ENCODE measurements at regions not wholly inside any gene's neighbourhood (a gene's known extent, or its start where the extent isn't known, plus 50 kb on each side); places are given as distances from the start of the nearest gene placed in this dataset.

- 67% methylated on average over 2 of the region's 2 CpGs for WGBS
- H2BK5ac ChIP-seq (ENCODE audit: low read depth, low read length, poor library complexity, severe bottlenecking) = no peak overlapping the region
- DNase-seq = no peak
Measured at GRCh38 chr2:155062250-155062921, 363.9 kb downstream of the KCNJ3 start.

GRCh38 chr2:155060896-155061295, 362.4 kb downstream of the KCNJ3 start:
- H3K9ac ChIP-seq (ENCODE audit: low read length) = no peak overlapping the region
- no peak overlapping the region for H2AFZ ChIP-seq (ENCODE audit: low read depth, low read length)
- no peak overlapping the region for H2AK5ac ChIP-seq (ENCODE audit: low read length, severe bottlenecking)
- H3K4ac ChIP-seq (ENCODE audit: low read depth in 1 of 2, low read length in 2 of 2) = no peak overlapping the region
- H3K14ac ChIP-seq (ENCODE audit: low read length in 2 of 2) = no peak overlapping the region
- no peak overlapping the region for H2BK5ac ChIP-seq (ENCODE audit: low read depth, low read length, poor library complexity, severe bottlenecking)
- no peak for DNase-seq
- H2BK12ac ChIP-seq (ENCODE audit: low read length in 2 of 2) = no peak overlapping the region
- no peak overlapping the region for H2BK120ac ChIP-seq (ENCODE audit: low read depth, low read length)
- H3K9me3 ChIP-seq (ENCODE audit: control insufficient read depth, low read length) = peaks cover 21% of the 10 kb centered on the region
- H3K27ac ChIP-seq (ENCODE audit: low read length, poor library complexity, severe bottlenecking) = no peak overlapping the region
- no peaks in the 10 kb centered on the region for H3K4me1 ChIP-seq (ENCODE audit: control insufficient read depth, insufficient read depth, low read depth, low read length)
- no peaks in the 10 kb centered on the region for H3K27me3 ChIP-seq (ENCODE audit: control insufficient read depth in 1 of 2, insufficient read depth in 1 of 2, low read length in 2 of 2)
- WGBS = 61% methylated on average over 1 of the region's 1 CpG
- no peak overlapping the region for H2BK15ac ChIP-seq (ENCODE audit: low read depth, poor library complexity, severe bottlenecking)
- H4K91ac ChIP-seq (ENCODE audit: low read length) = no peak overlapping the region
- no peaks in the 10 kb centered on the region for H3K36me3 ChIP-seq (ENCODE audit: control insufficient read depth in 1 of 2, insufficient read depth in 2 of 2, low read depth in 1 of 2, low read length in 2 of 2)
- H3K4me2 ChIP-seq (ENCODE audit: low read length, poor library complexity, severe bottlenecking) = no peak overlapping the region
- H3K4me3 ChIP-seq (ENCODE audit: insufficient read depth in 1 of 2, low read depth in 1 of 2, low read length in 2 of 2) = no peak overlapping the region
- H3K79me1 ChIP-seq (replicated peaks; ENCODE audit: low read length, poor library complexity, severe bottlenecking) = no peaks in the 10 kb centered on the region
- no peak overlapping the region for H4K8ac ChIP-seq (ENCODE audit: low read length)
- H3K23ac ChIP-seq (ENCODE audit: low read length in 2 of 2) = no peak overlapping the region
- H3K18ac ChIP-seq (ENCODE audit: low read depth in 1 of 2, low read length in 2 of 2) = no peak overlapping the region

More at GRCh38 chr2:155062250-155062921, 363.9 kb downstream of the KCNJ3 start:
- Histone ChIP-seq H3K4me2 (ENCODE audit: low read length, poor library complexity, severe bottlenecking) (no peak overlapping the region), H3K79me1 (replicated peaks; ENCODE audit: low read length, poor library complexity, severe bottlenecking) (no peaks in the 10 kb centered on the region), H3K4me1 (ENCODE audit: control insufficient read depth, insufficient read depth, low read depth, low read length) (no peaks in the 10 kb centered on the region), H3K27me3 (ENCODE audit: control insufficient read depth in 1 of 2, insufficient read depth in 1 of 2, low read length in 2 of 2) (no peaks in the 10 kb centered on the region), H3K4ac (ENCODE audit: low read depth in 1 of 2, low read length in 2 of 2) (no peak overlapping the region), H2AFZ (ENCODE audit: low read depth, low read length) (no peak overlapping the region), H3K9ac (ENCODE audit: low read length) (no peak overlapping the region), H2BK15ac (ENCODE audit: low read depth, poor library complexity, severe bottlenecking) (no peak overlapping the region), H3K27ac (ENCODE audit: low read length, poor library complexity, severe bottlenecking) (no peak overlapping the region), H3K9me3 (ENCODE audit: control insufficient read depth, low read length) (peaks cover 13% of the 10 kb centered on the region), H2AK5ac (ENCODE audit: low read length, severe bottlenecking) (no peak overlapping the region), H3K4me3 (ENCODE audit: insufficient read depth in 1 of 2, low read depth in 1 of 2, low read length in 2 of 2) (no peak overlapping the region), H3K18ac (ENCODE audit: low read depth in 1 of 2, low read length in 2 of 2) (no peak overlapping the region), H3K14ac (ENCODE audit: low read length in 2 of 2) (no peak overlapping the region), H2BK120ac (ENCODE audit: low read depth, low read length) (no peak overlapping the region), H2BK12ac (ENCODE audit: low read length in 2 of 2) (no peak overlapping the region), H3K36me3 (ENCODE audit: control insufficient read depth in 1 of 2, insufficient read depth in 2 of 2, low read depth in 1 of 2, low read length in 2 of 2) (no peaks in the 10 kb centered on the region), H3K23ac (ENCODE audit: low read length in 2 of 2) (no peak overlapping the region), H4K91ac (ENCODE audit: low read length) (no peak overlapping the region), H4K8ac (ENCODE audit: low read length) (no peak overlapping the region)

GRCh38 chr2:155054712-155055111, 356.2 kb downstream of the KCNJ3 start:
- H2AFZ ChIP-seq (ENCODE audit: low read depth, low read length) = no peak overlapping the region
- H4K8ac ChIP-seq (ENCODE audit: low read length) = no peak overlapping the region
- no peaks in the 10 kb centered on the region for H3K4me1 ChIP-seq (ENCODE audit: control insufficient read depth, insufficient read depth, low read depth, low read length)
- no peak overlapping the region for H3K4ac ChIP-seq (ENCODE audit: low read depth in 1 of 2, low read length in 2 of 2)
- H3K18ac ChIP-seq (ENCODE audit: low read depth in 1 of 2, low read length in 2 of 2) = no peak overlapping the region
- H2BK5ac ChIP-seq (ENCODE audit: low read depth, low read length, poor library complexity, severe bottlenecking) = no peak overlapping the region
- peaks cover 14% of the 10 kb centered on the region for H3K9me3 ChIP-seq (ENCODE audit: control insufficient read depth, low read length)
- 77% methylated on average over 5 of the region's 5 CpGs for WGBS
- H3K36me3 ChIP-seq (ENCODE audit: control insufficient read depth in 1 of 2, insufficient read depth in 2 of 2, low read depth in 1 of 2, low read length in 2 of 2) = no peaks in the 10 kb centered on the region
- no peak for DNase-seq
- H3K9ac ChIP-seq (ENCODE audit: low read length) = no peak overlapping the region
- H4K91ac ChIP-seq (ENCODE audit: low read length) = no peak overlapping the region
- no peak overlapping the region for H3K23ac ChIP-seq (ENCODE audit: low read length in 2 of 2)
- H2AK5ac ChIP-seq (ENCODE audit: low read length, severe bottlenecking) = no peak overlapping the region
- H2BK12ac ChIP-seq (ENCODE audit: low read length in 2 of 2) = no peak overlapping the region
- no peak overlapping the region for H2BK120ac ChIP-seq (ENCODE audit: low read depth, low read length)
- H3K4me3 ChIP-seq (ENCODE audit: insufficient read depth in 1 of 2, low read depth in 1 of 2, low read length in 2 of 2) = no peak overlapping the region
- H3K79me1 ChIP-seq (replicated peaks; ENCODE audit: low read length, poor library complexity, severe bottlenecking) = no peaks in the 10 kb centered on the region
- no peak overlapping the region for H3K4me2 ChIP-seq (ENCODE audit: low read length, poor library complexity, severe bottlenecking)
- no peak overlapping the region for H3K27ac ChIP-seq (ENCODE audit: low read length, poor library complexity, severe bottlenecking)
- H2BK15ac ChIP-seq (ENCODE audit: low read depth, poor library complexity, severe bottlenecking) = no peak overlapping the region
- no peaks in the 10 kb centered on the region for H3K27me3 ChIP-seq (ENCODE audit: control insufficient read depth in 1 of 2, insufficient read depth in 1 of 2, low read length in 2 of 2)
- no peak overlapping the region for H3K14ac ChIP-seq (ENCODE audit: low read length in 2 of 2)

- Histone ChIP-seq H4K91ac (ENCODE audit: low read length) (no peak overlapping the region), H3K4me2 (ENCODE audit: low read length, poor library complexity, severe bottlenecking) (no peak overlapping the region), H3K79me1 (replicated peaks; ENCODE audit: low read length, poor library complexity, severe bottlenecking) (no peaks in the 10 kb centered on the region), H3K18ac (ENCODE audit: low read depth in 1 of 2, low read length in 2 of 2) (no peak overlapping the region), H2BK5ac (ENCODE audit: low read depth, low read length, poor library complexity, severe bottlenecking) (no peak overlapping the region), H3K4me1 (ENCODE audit: control insufficient read depth, insufficient read depth, low read depth, low read length) (no peaks in the 10 kb centered on the region), H4K8ac (ENCODE audit: low read length) (no peak overlapping the region), H3K27ac (ENCODE audit: low read length, poor library complexity, severe bottlenecking) (no peak overlapping the region), H2AFZ (ENCODE audit: low read depth, low read length) (no peak overlapping the region), H2BK12ac (ENCODE audit: low read length in 2 of 2) (no peak overlapping the region), H3K36me3 (ENCODE audit: control insufficient read depth in 1 of 2, insufficient read depth in 2 of 2, low read depth in 1 of 2, low read length in 2 of 2) (no peaks in the 10 kb centered on the region), H3K4me3 (ENCODE audit: insufficient read depth in 1 of 2, low read depth in 1 of 2, low read length in 2 of 2) (no peak overlapping the region), H3K27me3 (ENCODE audit: control insufficient read depth in 1 of 2, insufficient read depth in 1 of 2, low read length in 2 of 2) (no peaks in the 10 kb centered on the region), H2AK5ac (ENCODE audit: low read length, severe bottlenecking) (no peak overlapping the region), H3K9ac (ENCODE audit: low read length) (no peak overlapping the region), H3K9me3 (ENCODE audit: control insufficient read depth, low read length) (no peaks in the 10 kb centered on the region), H3K14ac (ENCODE audit: low read length in 2 of 2) (no peak overlapping the region), H3K23ac (ENCODE audit: low read length in 2 of 2) (no peak overlapping the region), H2BK15ac (ENCODE audit: low read depth, poor library complexity, severe bottlenecking) (no peak overlapping the region), H3K4ac (ENCODE audit: low read depth in 1 of 2, low read length in 2 of 2) (no peak overlapping the region), H2BK120ac (ENCODE audit: low read depth, low read length) (no peak overlapping the region)
- WGBS = 75% methylated on average over 2 of the region's 4 CpGs
- DNase-seq = no peak
Measured at GRCh38 chr2:155043097-155043496, 344.6 kb downstream of the KCNJ3 start.
